ENCODE measurements at regions not wholly inside any gene's neighbourhood (a gene's known extent, or its start where the extent isn't known, plus 50 kb on each side); places are given as distances from the start of the nearest gene placed in this dataset.

DNA sequence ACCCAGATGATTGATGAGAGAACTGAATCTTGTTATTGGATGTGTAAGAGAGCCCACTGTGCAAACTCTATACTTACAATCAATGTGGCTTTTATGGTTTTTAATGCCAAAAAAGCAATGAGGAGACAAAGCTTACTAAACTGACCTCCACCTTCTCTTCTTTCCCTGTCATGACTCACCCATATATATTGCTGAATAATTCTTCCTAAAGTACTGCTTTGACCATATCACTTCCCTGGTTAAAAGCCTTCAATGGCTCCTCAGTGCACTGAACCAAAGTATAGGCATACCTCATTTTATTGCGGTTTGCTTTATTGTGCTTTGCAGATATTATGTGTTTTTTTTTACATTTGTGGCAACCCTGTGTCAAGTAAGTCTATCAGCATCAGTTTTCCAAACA is 138.4 kb upstream of the PELI2 start:
- WGBS, 2 donors = 93 to 95% methylated on average over 1 of the region's 1 CpG
- H3K27me3 ChIP-seq = peaks cover 0 to 6% (median 0%) of the 10 kb centered on the region in 7 donors
- intact Hi-C loops (cut with DNase I) = no loop called here

DNA sequence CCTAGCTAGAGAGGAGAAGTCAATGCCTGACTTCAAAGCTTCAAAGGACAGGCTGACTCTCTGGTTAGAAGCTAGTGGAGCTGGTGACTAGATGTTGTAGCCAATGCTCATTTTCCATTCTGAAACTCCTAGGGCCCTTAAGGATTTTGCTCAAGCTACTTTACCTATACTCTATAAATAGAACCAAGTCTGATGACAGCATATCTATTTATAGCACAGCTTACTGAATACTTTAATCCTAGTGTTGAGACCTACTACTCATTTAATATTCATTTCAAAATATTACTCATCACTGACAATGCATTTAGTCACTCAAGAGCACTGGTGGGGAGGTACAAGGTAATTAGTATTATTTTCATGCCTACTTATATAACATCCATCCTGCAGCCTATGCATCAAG is 137.2 kb upstream of the PELI2 start:
- TF ChIP-seq, protein P1, sequence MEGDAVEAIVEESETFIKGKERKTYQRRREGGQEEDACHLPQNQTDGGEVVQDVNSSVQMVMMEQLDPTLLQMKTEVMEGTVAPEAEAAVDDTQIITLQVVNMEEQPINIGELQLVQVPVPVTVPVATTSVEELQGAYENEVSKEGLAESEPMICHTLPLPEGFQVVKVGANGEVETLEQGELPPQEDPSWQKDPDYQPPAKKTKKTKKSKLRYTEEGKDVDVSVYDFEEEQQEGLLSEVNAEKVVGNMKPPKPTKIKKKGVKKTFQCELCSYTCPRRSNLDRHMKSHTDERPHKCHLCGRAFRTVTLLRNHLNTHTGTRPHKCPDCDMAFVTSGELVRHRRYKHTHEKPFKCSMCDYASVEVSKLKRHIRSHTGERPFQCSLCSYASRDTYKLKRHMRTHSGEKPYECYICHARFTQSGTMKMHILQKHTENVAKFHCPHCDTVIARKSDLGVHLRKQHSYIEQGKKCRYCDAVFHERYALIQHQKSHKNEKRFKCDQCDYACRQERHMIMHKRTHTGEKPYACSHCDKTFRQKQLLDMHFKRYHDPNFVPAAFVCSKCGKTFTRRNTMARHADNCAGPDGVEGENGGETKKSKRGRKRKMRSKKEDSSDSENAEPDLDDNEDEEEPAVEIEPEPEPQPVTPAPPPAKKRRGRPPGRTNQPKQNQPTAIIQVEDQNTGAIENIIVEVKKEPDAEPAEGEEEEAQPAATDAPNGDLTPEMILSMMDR (IDR thresholded peaks at IDR 0.05) = no peak
- Histone ChIP-seq H3K4me1 (peaks cover 0 to 17% (median 9%) of the 10 kb centered on the region in 9 donors), H3K27me3 (peaks cover 0 to 9% (median 0%) of the 10 kb centered on the region in 7 donors), H3K36me3 (no peaks in the 10 kb centered on the region), H3K27ac (no peak overlapping the region), H3K9me3 (peaks cover 0 to 20% (median 11%) of the 10 kb centered on the region in 11 donors), H3K4me3 (no peak overlapping the region)
- intact Hi-C loops (cut with DNase I) = no loop called here
- no peak for ATAC-seq
- no peak for DNase-seq

More for the DNA sequence above, 138.4 kb upstream of the PELI2 start:
- no peak for DNase-seq
- H3K36me3 ChIP-seq = no peaks in the 10 kb centered on the region
- peaks cover 0 to 20% (median 11%) of the 10 kb centered on the region in 11 donors for H3K9me3 ChIP-seq
- no peak overlapping the region for H3K27ac ChIP-seq
- H3K4me1 ChIP-seq = peaks cover 0 to 26% (median 9%) of the 10 kb centered on the region in 9 donors
- ATAC-seq = no peak
- H3K4me3 ChIP-seq = no peak overlapping the region
- TF ChIP-seq, protein P1 (IDR thresholded peaks at IDR 0.05) = no peak

DNA sequence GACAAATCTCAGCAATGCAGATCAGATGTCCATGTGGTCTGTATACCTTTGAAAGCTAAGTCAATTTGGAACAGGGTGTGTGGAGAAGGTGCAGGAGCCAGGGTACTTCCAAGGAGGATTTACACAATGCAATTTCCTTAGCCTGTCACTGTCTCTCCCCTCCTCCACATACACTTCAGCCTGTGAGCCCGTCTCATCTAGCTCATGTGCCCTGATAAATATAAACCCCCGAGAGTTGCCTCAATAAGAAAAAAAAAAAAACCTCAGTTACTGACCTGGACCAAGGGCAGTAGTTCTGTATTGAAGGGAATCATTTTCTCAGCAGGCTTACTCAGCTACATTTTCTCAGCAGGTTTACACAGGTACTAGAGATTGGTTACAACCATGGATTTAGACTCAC is 132.1 kb upstream of the PELI2 start:
- TF ChIP-seq, protein P1 (IDR thresholded peaks at IDR 0.05) = no peak
- Histone ChIP-seq H3K27me3 (peaks cover 0 to 9% (median 0%) of the 10 kb centered on the region in 7 donors), H3K4me1 (no peaks in the 10 kb centered on the region), H3K36me3 (no peaks in the 10 kb centered on the region), H3K4me3 (no peak overlapping the region), H3K9me3 (peaks cover 0 to 12% (median 6%) of the 10 kb centered on the region in 11 donors), H3K27ac (no peak overlapping the region)
- DNase-seq (no peak), ATAC-seq (no peak)
- intact Hi-C loops (cut with DNase I) = no loop called here
- WGBS, 2 donors = 15 to 28% methylated on average over 2 of the region's 2 CpGs

DNA sequence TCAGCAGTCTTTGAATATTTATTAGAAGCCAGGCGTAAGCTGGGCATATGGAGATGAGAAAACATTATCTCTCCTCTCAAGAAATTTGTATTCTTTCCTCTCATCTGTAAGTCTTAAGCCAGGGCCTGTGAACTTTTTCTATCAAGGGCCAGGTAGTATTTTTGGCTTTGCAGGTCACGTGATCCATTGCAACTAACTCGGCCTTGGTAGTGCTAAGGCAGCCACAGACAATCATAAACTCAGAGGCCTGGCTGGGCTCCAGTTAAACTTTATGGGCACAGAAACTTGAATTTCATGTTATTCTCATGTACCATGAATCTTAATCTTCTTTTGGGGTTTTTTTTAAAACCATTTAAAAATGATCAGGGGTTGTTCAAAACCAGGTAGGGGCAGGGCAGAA is 117.4 kb upstream of the PELI2 start:
- intact Hi-C loops (cut with DNase I) = no loop called here
- 72 to 73% methylated on average over 3 of the region's 3 CpGs for WGBS, 2 donors
- no peak overlapping the region for H3K4me3 ChIP-seq
- no peak overlapping the region for H3K27ac ChIP-seq
- H3K9me3 ChIP-seq = no peaks in the 10 kb centered on the region
- ATAC-seq (no peak), DNase-seq (no peak)
- no peaks in the 10 kb centered on the region for H3K36me3 ChIP-seq
- H3K4me1 ChIP-seq = peaks cover 0 to 18% (median 0%) of the 10 kb centered on the region in 9 donors
- TF ChIP-seq, protein P1 (IDR thresholded peaks at IDR 0.05) = no peak
- H3K27me3 ChIP-seq = peaks cover 0 to under 1% (median 0%) of the 10 kb centered on the region in 7 donors
